ENCODE measurements at regions not wholly inside any gene's neighbourhood (a gene's known extent, or its start where the extent isn't known, plus 50 kb on each side); places are given as distances from the start of the nearest gene placed in this dataset.

DNA sequence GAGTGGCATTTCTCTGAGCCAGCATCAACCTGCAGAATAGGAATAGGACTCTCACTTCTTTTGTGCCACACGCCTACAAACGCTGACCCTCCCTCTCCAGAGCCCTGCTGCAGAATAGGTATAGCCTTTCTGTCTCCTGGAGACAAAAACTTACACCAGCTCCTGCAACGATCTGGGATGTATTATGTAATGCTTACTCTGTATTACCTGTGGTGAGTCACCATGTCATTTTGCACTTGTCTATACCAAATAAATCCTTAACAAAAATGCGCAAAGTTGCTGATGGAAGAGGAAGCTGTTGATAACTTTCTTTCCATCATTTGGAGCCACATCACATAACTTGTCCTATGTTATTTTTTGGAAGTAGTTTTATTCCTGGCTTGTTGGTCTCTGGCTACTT, 155.8 kb upstream of the FNDC3A start:
- no peak overlapping the region for H3K4me3 ChIP-seq
- no peaks in the 10 kb centered on the region for H3K4me1 ChIP-seq (ENCODE audit: insufficient read depth)
- no peaks in the 10 kb centered on the region for H3K36me3 ChIP-seq (ENCODE audit: insufficient read depth)
- H3K79me2 ChIP-seq (replicated peaks; ENCODE audit: insufficient read depth), result no peaks in the 10 kb centered on the region
- H3K4me2 ChIP-seq, result no peak overlapping the region
- Mint-ChIP-seq H3K4me1 (no peaks in the 10 kb centered on the region), H3K9me3 (no peaks in the 10 kb centered on the region), H3K36me3 (ENCODE audit: low read depth) (no peaks in the 10 kb centered on the region), H3K4me3 (no peak overlapping the region), H3K27ac (no peak overlapping the region), H3K27me3 (ENCODE audit: insufficient read depth, low read depth, poor library complexity) (no peaks in the 10 kb centered on the region)
- no peaks in the 10 kb centered on the region for H3K27me3 ChIP-seq (ENCODE audit: insufficient read depth)
- no peak overlapping the region for H3K27ac ChIP-seq (ENCODE audit: low read depth)
- TF ChIP-seq EZH2 (IDR thresholded peaks at IDR 0.05; ENCODE audit: low read depth, unreplicated experiment) (no peak), ZNF462 (CRISPR knock-in tag; IDR thresholded peaks at IDR 0.05) (no peak), STAT1 (IDR thresholded peaks at IDR 0.05; ENCODE audit: unreplicated experiment) (no peak), JUNB (IDR thresholded peaks at IDR 0.05; ENCODE audit: unreplicated experiment) (no peak), ZNF114 (CRISPR knock-in tag; IDR thresholded peaks at IDR 0.05) (no peak), ZNF331 (CRISPR knock-in tag; IDR thresholded peaks at IDR 0.05; ENCODE audit: low read depth) (no peak), NANOG (IDR thresholded peaks at IDR 0.05; ENCODE audit: borderline replicate concordance) (no peak), POLR2AphosphoS5 (IDR thresholded peaks at IDR 0.05; ENCODE audit: low read depth) (no peak), CREB1 (CRISPR knock-in tag; IDR thresholded peaks at IDR 0.05; ENCODE audit: low read depth) (no peak), EZH2phosphoT487 (IDR thresholded peaks at IDR 0.05; ENCODE audit: unreplicated experiment) (no peak), ETS1 (IDR thresholded peaks at IDR 0.05) (no peak)
- TF ChIP-seq, protein P1, sequence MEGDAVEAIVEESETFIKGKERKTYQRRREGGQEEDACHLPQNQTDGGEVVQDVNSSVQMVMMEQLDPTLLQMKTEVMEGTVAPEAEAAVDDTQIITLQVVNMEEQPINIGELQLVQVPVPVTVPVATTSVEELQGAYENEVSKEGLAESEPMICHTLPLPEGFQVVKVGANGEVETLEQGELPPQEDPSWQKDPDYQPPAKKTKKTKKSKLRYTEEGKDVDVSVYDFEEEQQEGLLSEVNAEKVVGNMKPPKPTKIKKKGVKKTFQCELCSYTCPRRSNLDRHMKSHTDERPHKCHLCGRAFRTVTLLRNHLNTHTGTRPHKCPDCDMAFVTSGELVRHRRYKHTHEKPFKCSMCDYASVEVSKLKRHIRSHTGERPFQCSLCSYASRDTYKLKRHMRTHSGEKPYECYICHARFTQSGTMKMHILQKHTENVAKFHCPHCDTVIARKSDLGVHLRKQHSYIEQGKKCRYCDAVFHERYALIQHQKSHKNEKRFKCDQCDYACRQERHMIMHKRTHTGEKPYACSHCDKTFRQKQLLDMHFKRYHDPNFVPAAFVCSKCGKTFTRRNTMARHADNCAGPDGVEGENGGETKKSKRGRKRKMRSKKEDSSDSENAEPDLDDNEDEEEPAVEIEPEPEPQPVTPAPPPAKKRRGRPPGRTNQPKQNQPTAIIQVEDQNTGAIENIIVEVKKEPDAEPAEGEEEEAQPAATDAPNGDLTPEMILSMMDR (conservative IDR thresholded peaks at IDR 0.05; ENCODE audit: low read depth in 2 of 2), result no peak
- TF ChIP-seq, protein P2, sequence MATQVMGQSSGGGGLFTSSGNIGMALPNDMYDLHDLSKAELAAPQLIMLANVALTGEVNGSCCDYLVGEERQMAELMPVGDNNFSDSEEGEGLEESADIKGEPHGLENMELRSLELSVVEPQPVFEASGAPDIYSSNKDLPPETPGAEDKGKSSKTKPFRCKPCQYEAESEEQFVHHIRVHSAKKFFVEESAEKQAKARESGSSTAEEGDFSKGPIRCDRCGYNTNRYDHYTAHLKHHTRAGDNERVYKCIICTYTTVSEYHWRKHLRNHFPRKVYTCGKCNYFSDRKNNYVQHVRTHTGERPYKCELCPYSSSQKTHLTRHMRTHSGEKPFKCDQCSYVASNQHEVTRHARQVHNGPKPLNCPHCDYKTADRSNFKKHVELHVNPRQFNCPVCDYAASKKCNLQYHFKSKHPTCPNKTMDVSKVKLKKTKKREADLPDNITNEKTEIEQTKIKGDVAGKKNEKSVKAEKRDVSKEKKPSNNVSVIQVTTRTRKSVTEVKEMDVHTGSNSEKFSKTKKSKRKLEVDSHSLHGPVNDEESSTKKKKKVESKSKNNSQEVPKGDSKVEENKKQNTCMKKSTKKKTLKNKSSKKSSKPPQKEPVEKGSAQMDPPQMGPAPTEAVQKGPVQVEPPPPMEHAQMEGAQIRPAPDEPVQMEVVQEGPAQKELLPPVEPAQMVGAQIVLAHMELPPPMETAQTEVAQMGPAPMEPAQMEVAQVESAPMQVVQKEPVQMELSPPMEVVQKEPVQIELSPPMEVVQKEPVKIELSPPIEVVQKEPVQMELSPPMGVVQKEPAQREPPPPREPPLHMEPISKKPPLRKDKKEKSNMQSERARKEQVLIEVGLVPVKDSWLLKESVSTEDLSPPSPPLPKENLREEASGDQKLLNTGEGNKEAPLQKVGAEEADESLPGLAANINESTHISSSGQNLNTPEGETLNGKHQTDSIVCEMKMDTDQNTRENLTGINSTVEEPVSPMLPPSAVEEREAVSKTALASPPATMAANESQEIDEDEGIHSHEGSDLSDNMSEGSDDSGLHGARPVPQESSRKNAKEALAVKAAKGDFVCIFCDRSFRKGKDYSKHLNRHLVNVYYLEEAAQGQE (IDR thresholded peaks at IDR 0.05; ENCODE audit: unreplicated experiment), result no peak
- H4K20me1 ChIP-seq (replicated peaks; ENCODE audit: insufficient read depth), result no peaks in the 10 kb centered on the region
- no peak overlapping the region; the same call in 1 of the 2 replicates for H2AFZ ChIP-seq
- no peaks in the 10 kb centered on the region for H3F3A ChIP-seq (replicated peaks; ENCODE audit: low read depth)
- H3K9me2 ChIP-seq (ENCODE audit: insufficient read depth), result no peaks in the 10 kb centered on the region
- ATAC-seq (no peak), DNase-seq (ENCODE audit: low spot score) (no peak)
